Neural progenitor cell (in vitro differentiated cells): ENCODE measurements at regions not wholly inside any gene's neighbourhood (a gene's known extent, or its start where the extent isn't known, plus 50 kb on each side); places are given as distances from the start of the nearest gene placed in this dataset.

Experiments
- DNase-seq: peaks from one replicate; pipeline ENCODE4 v3.0.0-alpha.2; 2016; ENCODE audit warnings: low spot score
- H2AFZ ChIP-seq: fragments of 200-600 bp; sonication (generic); replicated peaks from 2 replicates; pipeline ENCODE4 v1.6.1; 2016; ENCODE audit warnings: antibody characterized with exemption
- H3F3A ChIP-seq: fragments of 200-600 bp; sonication (generic); 2 replicates; pipeline ENCODE4 v1.6.1; 2016; ENCODE audit warnings: antibody characterized with exemption, low read depth
- H3K27ac ChIP-seq: fragments of 200-600 bp; sonication (generic); 2 replicates; pipeline ENCODE4 v1.5.1; 2016; ENCODE audit warnings: mild to moderate bottlenecking
- H3K27me3 ChIP-seq: fragments of 200-600 bp; sonication (generic); 2 replicates; pipeline ENCODE4 v1.6.1; 2016; ENCODE audit warnings: mild to moderate bottlenecking, moderate library complexity
- H3K36me3 ChIP-seq: fragments of 200-600 bp; sonication (generic); 2 replicates; pipeline ENCODE4 v1.5.1; 2016
- H3K4me1 ChIP-seq: fragments of 200-600 bp; sonication (generic); 2 replicates; pipeline ENCODE4 v1.6.1; 2016; ENCODE audit warnings: mixed run types
- H3K4me2 ChIP-seq: fragments of 200-600 bp; sonication (generic); 2 replicates; pipeline ENCODE4 v1.6.1; 2016
- H3K4me3 ChIP-seq: fragments of 200-600 bp; sonication (generic); 2 replicates; pipeline ENCODE4 v1.5.1; 2016
- H3K79me2 ChIP-seq: fragments of 200-600 bp; sonication (generic); 2 replicates; pipeline ENCODE4 v1.6.1; 2016; ENCODE audit warnings: low read depth
- H3K9ac ChIP-seq: fragments of 200-600 bp; sonication (generic); 2 replicates; pipeline ENCODE4 v1.6.1; 2016
- H3K9me3 ChIP-seq: fragments of 200-600 bp; sonication (generic); 2 replicates; pipeline ENCODE4 v1.5.1; 2016; ENCODE audit warnings: low read depth
- H4K20me1 ChIP-seq: fragments of 200-600 bp; sonication (generic); 2 replicates; pipeline ENCODE4 v1.6.1; 2016; ENCODE audit warnings: low read depth
- H3K27ac Mint-ChIP-seq: 3 replicates; pipeline ENCODE4 v1.8.0; 2021; ENCODE audit warnings: mixed read lengths
- H3K27me3 Mint-ChIP-seq: 2 replicates; pipeline ENCODE4 v1.8.0; 2022; ENCODE audit warnings: low read depth, mild to moderate bottlenecking, inconsistent platforms, moderate library complexity, mixed read lengths; ENCODE audit not compliant: insufficient read depth
- H3K36me3 Mint-ChIP-seq: 3 replicates; pipeline ENCODE4 v1.8.0; 2021; ENCODE audit warnings: mixed read lengths
- H3K4me1 Mint-ChIP-seq: 3 replicates; pipeline ENCODE4 v1.8.0; 2021; ENCODE audit warnings: mixed read lengths
- H3K4me3 Mint-ChIP-seq: 3 replicates; pipeline ENCODE4 v1.8.0; 2021; ENCODE audit warnings: mild to moderate bottlenecking, moderate library complexity, mixed read lengths
- H3K9me3 Mint-ChIP-seq: 3 replicates; pipeline ENCODE4 v1.8.0; 2020; ENCODE audit warnings: mixed read lengths
- EZH2 ChIP-seq: fragments of 200-600 bp; sonication (generic); IDR thresholded peaks from 2 replicates; pipeline ENCODE4 v1.6.1; 2017; ENCODE audit warnings: antibody characterized with exemption, mild to moderate bottlenecking, moderate library complexity
- EZH2phosphoT487 ChIP-seq: fragments of 200-600 bp; sonication (generic); IDR thresholded peaks from 2 replicates; pipeline ENCODE4 v1.6.1; 2017; ENCODE audit warnings: antibody characterized with exemption
- TF ChIP-seq, protein P1 (sequence below): fragments of 200-600 bp; sonication (generic); IDR thresholded peaks from 2 replicates; pipeline ENCODE4 v1.5.1; 2017; ENCODE audit warnings: antibody characterized with exemption, mild to moderate bottlenecking

DNA sequence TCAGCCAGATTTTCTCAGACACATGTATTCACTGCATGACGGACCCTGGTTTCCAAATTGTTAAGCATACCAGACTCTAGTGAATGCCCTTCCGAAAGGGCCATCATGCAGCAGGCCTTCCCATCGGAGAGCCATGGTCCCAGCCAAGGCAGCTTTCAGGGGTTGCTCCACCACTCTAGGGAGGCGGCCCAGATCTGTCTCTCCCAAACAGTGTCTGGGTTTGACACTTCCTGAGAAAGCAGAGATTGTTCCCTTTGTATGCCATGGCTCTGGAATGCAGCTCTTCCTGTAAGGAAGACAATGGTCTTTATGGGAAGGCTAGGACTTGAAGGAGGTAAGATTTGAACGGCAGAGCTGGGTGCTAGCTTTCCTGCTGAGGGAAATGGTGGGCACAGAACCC, 178.8 kb upstream of the BMPER start:
- H3K36me3 Mint-ChIP-seq: no peaks in the 10 kb centered on the region
- H4K20me1 ChIP-seq: no peaks in the 10 kb centered on the region
- TF ChIP-seq EZH2: no peak
- TF ChIP-seq, protein P1, sequence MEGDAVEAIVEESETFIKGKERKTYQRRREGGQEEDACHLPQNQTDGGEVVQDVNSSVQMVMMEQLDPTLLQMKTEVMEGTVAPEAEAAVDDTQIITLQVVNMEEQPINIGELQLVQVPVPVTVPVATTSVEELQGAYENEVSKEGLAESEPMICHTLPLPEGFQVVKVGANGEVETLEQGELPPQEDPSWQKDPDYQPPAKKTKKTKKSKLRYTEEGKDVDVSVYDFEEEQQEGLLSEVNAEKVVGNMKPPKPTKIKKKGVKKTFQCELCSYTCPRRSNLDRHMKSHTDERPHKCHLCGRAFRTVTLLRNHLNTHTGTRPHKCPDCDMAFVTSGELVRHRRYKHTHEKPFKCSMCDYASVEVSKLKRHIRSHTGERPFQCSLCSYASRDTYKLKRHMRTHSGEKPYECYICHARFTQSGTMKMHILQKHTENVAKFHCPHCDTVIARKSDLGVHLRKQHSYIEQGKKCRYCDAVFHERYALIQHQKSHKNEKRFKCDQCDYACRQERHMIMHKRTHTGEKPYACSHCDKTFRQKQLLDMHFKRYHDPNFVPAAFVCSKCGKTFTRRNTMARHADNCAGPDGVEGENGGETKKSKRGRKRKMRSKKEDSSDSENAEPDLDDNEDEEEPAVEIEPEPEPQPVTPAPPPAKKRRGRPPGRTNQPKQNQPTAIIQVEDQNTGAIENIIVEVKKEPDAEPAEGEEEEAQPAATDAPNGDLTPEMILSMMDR: no peak
- TF ChIP-seq EZH2phosphoT487: no peak
- H3K4me3 Mint-ChIP-seq: no peak overlapping the region
- H3K79me2 ChIP-seq: no peaks in the 10 kb centered on the region
- H3K4me1 Mint-ChIP-seq: peaks cover 20% of the 10 kb centered on the region
- peaks cover 22% of the 10 kb centered on the region for H3K4me1 ChIP-seq
- no peaks in the 10 kb centered on the region for H3K27me3 ChIP-seq
- DNase-seq: peak; percentile 71
- peaks cover 3% of the 10 kb centered on the region for H3K27me3 Mint-ChIP-seq
- no peak overlapping the region for H2AFZ ChIP-seq
- no peak overlapping the region for H3K27ac ChIP-seq
- no peak overlapping the region for H3K4me3 ChIP-seq
- H3K4me2 ChIP-seq: peak overlapping the region; percentile 35
- no peaks in the 10 kb centered on the region for H3F3A ChIP-seq
- H3K36me3 ChIP-seq: no peaks in the 10 kb centered on the region
- no peaks in the 10 kb centered on the region for H3K9me3 ChIP-seq
- no peak overlapping the region for H3K27ac Mint-ChIP-seq
- H3K9me3 Mint-ChIP-seq: no peaks in the 10 kb centered on the region
- H3K9ac ChIP-seq: no peak overlapping the region

DNA sequence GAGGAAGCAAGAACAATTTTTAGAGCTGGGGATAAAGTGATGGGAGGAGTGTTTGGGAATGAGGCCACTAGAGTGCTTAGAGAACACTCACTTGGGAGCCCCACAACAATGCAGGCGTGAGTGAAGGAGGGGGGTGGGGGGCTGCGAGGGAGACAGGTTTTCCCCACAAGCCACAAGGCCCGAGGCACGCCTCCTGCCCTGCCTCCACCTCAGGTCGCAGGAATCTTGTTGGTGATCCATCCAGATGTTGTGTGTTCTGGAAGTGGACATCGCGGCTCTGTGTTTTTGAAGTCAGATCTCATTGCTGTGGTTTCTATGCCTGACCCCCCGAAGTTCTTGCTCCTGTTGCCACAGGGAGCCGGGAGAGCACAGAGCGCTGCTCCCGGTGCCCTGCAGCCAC, 178.0 kb upstream of the BMPER start:
- H2AFZ ChIP-seq: no peak overlapping the region
- H3K9ac ChIP-seq: no peak overlapping the region
- Mint-ChIP-seq H3K27me3 (peaks cover 7% of the 10 kb centered on the region), H3K4me1 (peaks cover 20% of the 10 kb centered on the region), H3K4me3 (no peak overlapping the region), H3K9me3 (no peaks in the 10 kb centered on the region), H3K27ac (no peak overlapping the region), H3K36me3 (no peaks in the 10 kb centered on the region)
- no peaks in the 10 kb centered on the region for H3F3A ChIP-seq
- H3K9me3 ChIP-seq: no peaks in the 10 kb centered on the region
- H3K27ac ChIP-seq: no peak overlapping the region
- H3K79me2 ChIP-seq: no peaks in the 10 kb centered on the region
- DNase-seq: no peak
- no peak overlapping the region for H3K4me3 ChIP-seq
- no peaks in the 10 kb centered on the region for H3K36me3 ChIP-seq
- TF ChIP-seq EZH2 (no peak), EZH2phosphoT487 (no peak)
- TF ChIP-seq, protein P1: no peak
- no peaks in the 10 kb centered on the region for H4K20me1 ChIP-seq
- H3K4me2 ChIP-seq: peak overlapping the region; percentile 35
- H3K4me1 ChIP-seq: peaks cover 22% of the 10 kb centered on the region
- H3K27me3 ChIP-seq: no peaks in the 10 kb centered on the region

DNA sequence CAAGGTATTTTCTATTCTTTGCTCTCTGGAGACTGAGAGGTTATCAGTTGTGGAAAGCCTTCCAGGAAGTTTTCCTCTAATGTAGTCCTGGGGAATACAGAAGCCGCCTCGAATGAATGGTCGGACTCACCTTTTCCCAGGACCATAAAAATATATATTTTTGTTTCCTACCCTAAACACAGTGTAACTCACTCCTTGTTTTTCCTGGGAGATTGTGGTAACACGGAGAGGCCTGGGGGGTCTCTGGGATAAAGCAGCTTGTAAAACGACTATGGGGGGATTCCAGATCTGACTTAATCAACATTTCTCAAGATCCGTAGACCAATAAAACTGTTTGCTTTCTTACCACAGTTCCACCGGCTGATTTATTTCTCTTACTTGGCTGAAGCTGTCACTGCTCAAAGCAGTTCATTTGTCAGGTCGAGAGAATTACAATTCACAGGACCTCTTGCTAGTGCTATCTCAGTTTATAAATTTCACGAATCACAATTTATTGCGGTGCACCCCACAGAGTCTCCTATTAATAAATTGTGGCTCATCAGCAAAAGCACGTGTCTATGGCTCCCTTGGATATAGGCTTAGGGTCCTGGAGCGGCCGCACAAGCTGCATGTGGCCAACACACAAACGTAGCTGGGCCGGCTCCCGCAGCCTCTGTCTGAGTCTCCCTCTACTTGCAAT, 176.3 kb upstream of the BMPER start:
- H3K9me3 Mint-ChIP-seq: no peaks in the 10 kb centered on the region
- Histone ChIP-seq H3F3A (no peaks in the 10 kb centered on the region), H3K4me3 (no peak overlapping the region), H3K9ac (no peak overlapping the region), H3K27me3 (no peaks in the 10 kb centered on the region), H3K36me3 (no peaks in the 10 kb centered on the region), H4K20me1 (no peaks in the 10 kb centered on the region), H3K4me1 (peaks cover 22% of the 10 kb centered on the region), H3K9me3 (no peaks in the 10 kb centered on the region), H3K79me2 (no peaks in the 10 kb centered on the region), H2AFZ (no peak overlapping the region), H3K4me2 (no peak overlapping the region), H3K27ac (no peak overlapping the region)
- peaks cover 3% of the 10 kb centered on the region for H3K27me3 Mint-ChIP-seq
- no peak for TF ChIP-seq EZH2
- no peak for TF ChIP-seq EZH2phosphoT487
- TF ChIP-seq, protein P1: no peak
- H3K4me1 Mint-ChIP-seq: peaks cover 10% of the 10 kb centered on the region
- no peak overlapping the region for H3K27ac Mint-ChIP-seq
- no peak for DNase-seq
- no peak overlapping the region for H3K4me3 Mint-ChIP-seq
- H3K36me3 Mint-ChIP-seq: no peaks in the 10 kb centered on the region
